ENCODE measurements at regions not wholly inside any gene's neighbourhood (a gene's known extent, or its start where the extent isn't known, plus 50 kb on each side); places are given as distances from the start of the nearest gene placed in this dataset.

DNA sequence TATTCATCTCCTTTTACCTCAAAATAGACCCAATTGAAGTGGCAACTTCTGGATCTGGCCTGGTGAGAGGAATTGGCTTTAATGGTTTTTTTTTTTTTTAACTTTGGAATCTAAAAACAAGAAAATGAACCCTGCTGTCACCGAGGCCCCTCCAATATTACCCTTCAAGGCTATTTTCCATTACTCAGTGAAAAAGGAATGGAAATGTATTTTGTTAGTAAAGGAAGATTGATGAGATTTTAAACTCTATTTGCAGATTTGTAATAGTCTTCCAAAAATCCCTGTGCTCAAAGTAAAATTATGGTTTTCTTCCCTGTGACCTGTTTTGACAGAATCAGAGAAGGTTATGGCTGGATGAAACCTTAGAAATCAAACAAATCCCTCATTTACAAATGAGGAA, 102.9 kb downstream of the TMEM170B start:
- peaks cover 6% of the 10 kb centered on the region for H3K9me3 Mint-ChIP-seq
- peaks cover 17% of the 10 kb centered on the region for H3K4me1 Mint-ChIP-seq

DNA sequence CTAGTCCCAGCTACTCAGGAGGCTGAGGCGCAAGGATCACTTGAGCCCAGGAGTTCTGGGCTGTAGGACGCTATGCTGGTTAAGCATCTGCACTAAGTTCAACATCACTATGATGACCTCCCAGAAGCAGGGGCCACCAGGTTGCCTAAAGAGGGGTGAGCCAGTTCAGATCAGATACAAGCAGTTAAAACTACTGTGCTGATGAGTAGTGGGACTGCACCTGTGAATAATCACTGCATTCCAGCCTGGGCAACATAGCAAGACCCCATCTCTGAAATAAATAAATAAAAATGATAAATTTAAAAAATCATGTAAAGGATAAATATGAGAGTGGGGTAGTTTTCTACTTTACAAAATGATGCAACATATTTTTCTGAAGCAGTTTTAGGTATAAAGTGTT, 106.5 kb downstream of the TMEM170B start:
- Mint-ChIP-seq H3K9me3 (peaks cover 26% of the 10 kb centered on the region), H3K27me3 (ENCODE audit: low read depth) (no peaks in the 10 kb centered on the region), H3K36me3 (ENCODE audit: low read depth) (no peaks in the 10 kb centered on the region), H3K4me3 (no peak overlapping the region), H3K4me1 (peaks cover 12% of the 10 kb centered on the region), H3K27ac (no peak overlapping the region)
- TF ChIP-seq, protein P1, sequence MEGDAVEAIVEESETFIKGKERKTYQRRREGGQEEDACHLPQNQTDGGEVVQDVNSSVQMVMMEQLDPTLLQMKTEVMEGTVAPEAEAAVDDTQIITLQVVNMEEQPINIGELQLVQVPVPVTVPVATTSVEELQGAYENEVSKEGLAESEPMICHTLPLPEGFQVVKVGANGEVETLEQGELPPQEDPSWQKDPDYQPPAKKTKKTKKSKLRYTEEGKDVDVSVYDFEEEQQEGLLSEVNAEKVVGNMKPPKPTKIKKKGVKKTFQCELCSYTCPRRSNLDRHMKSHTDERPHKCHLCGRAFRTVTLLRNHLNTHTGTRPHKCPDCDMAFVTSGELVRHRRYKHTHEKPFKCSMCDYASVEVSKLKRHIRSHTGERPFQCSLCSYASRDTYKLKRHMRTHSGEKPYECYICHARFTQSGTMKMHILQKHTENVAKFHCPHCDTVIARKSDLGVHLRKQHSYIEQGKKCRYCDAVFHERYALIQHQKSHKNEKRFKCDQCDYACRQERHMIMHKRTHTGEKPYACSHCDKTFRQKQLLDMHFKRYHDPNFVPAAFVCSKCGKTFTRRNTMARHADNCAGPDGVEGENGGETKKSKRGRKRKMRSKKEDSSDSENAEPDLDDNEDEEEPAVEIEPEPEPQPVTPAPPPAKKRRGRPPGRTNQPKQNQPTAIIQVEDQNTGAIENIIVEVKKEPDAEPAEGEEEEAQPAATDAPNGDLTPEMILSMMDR (IDR thresholded peaks at IDR 0.05; ENCODE audit: unreplicated experiment in 3 of 3) = no peak

More for the DNA sequence above, 102.9 kb downstream of the TMEM170B start:
- TF ChIP-seq, protein P1 (IDR thresholded peaks at IDR 0.05; ENCODE audit: unreplicated experiment in 3 of 3) = no peak
- H3K4me3 Mint-ChIP-seq = no peak overlapping the region
- peak overlapping the region in 1 of 3 experiments; percentile 72 for H3K27ac Mint-ChIP-seq
- no peaks in the 10 kb centered on the region for H3K27me3 Mint-ChIP-seq (ENCODE audit: low read depth)
- no peaks in the 10 kb centered on the region for H3K36me3 Mint-ChIP-seq (ENCODE audit: low read depth)

DNA sequence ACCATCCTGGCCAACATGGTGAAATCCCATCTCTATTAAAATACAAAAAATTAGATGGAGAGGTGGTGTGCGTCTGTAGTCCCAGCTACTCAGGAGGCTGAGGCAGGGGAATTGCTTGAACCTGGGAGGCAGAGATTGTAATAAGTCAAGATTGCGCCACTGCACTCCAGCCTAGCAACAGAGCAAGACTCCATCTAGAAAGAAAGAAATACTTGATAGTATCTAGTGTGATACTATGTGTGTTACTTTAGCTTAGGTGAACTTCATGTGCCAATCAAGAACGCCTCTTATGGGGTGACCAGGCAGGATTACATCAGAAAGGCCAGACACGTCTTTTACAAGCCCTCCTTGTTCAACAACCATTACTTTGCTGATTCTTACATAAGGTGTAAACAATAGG, 107.1 kb downstream of the TMEM170B start:
- peaks cover 11% of the 10 kb centered on the region for H3K4me1 Mint-ChIP-seq
- TF ChIP-seq, protein P1 (IDR thresholded peaks at IDR 0.05; ENCODE audit: unreplicated experiment in 3 of 3) = no peak
- H3K9me3 Mint-ChIP-seq = peaks cover 29% of the 10 kb centered on the region
- no peaks in the 10 kb centered on the region for H3K36me3 Mint-ChIP-seq (ENCODE audit: low read depth)
- H3K4me3 Mint-ChIP-seq = no peak overlapping the region
- H3K27ac Mint-ChIP-seq = no peak overlapping the region
- no peaks in the 10 kb centered on the region for H3K27me3 Mint-ChIP-seq (ENCODE audit: low read depth)

DNA sequence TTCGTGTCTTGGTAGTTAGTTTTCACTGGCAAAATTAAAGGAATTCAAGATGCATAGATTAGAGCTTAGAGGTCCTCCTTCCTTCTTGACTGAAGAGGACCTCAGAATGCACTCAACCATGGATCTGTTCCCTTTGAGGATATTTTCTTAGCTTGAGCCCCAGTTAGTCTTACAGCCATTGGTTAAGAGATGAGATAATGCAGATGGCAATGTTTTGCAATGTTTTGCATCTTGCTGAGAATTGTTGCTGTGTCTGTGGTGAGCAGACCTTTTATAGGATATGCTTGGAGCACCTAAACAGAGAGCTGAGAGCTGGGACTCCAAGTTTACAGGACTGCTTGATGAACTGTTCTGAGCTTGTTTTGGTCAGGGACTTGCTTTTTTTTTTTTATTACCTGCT, 107.5 kb downstream of the TMEM170B start:
- H3K4me1 Mint-ChIP-seq = peaks cover 7% of the 10 kb centered on the region
- no peak overlapping the region for H3K4me3 Mint-ChIP-seq
- peaks cover 29% of the 10 kb centered on the region for H3K9me3 Mint-ChIP-seq
- TF ChIP-seq, protein P1 (IDR thresholded peaks at IDR 0.05; ENCODE audit: unreplicated experiment in 3 of 3) = no peak
- no peaks in the 10 kb centered on the region for H3K27me3 Mint-ChIP-seq (ENCODE audit: low read depth)
- H3K36me3 Mint-ChIP-seq (ENCODE audit: low read depth) = no peaks in the 10 kb centered on the region
- H3K27ac Mint-ChIP-seq = no peak overlapping the region

DNA sequence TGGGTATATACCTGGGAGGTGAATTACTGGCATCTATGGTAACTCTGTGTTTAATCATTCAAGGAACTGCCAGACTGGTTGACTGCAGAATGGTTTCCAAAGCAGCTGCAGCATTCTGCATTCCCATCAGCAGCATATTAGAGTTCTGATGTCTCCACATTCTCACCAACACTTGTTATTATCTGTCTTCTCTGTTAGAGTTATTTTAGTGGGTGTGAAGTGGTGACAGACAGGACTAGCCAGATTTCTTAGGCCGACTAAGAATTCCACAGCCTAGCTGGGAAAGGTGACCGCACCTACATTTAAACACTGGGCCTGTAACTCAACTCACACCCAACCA, 110.9 kb downstream of the TMEM170B start:
- H3K9me3 Mint-ChIP-seq = peaks cover 25% of the 10 kb centered on the region
- H3K27me3 Mint-ChIP-seq (ENCODE audit: low read depth) = no peaks in the 10 kb centered on the region
- H3K27ac Mint-ChIP-seq = no peak overlapping the region
- no peak overlapping the region for H3K4me3 Mint-ChIP-seq
- H3K4me1 Mint-ChIP-seq = peaks cover 13% of the 10 kb centered on the region
- TF ChIP-seq, protein P1 (IDR thresholded peaks at IDR 0.05; ENCODE audit: unreplicated experiment in 3 of 3) = no peak
- no peaks in the 10 kb centered on the region for H3K36me3 Mint-ChIP-seq (ENCODE audit: low read depth)

DNA sequence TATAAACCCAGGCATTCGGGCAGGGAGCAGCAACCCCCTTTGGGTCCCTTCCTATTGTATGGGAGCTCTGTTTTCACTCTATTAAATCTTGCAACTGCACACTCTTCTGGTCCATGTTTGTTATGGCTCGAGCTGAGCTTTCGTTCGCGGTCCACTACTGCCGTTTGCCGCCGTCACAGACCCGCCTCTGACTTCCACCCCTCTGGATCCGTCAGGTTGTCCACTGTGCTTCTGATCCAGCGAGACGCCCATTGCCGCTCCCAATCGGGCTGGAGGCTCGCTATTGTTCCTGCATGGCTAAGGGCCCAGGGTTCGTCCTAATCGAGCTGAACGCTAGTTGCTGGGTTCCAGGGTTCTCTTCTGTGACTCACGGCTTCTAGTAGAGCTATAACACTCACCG, 111.3 kb downstream of the TMEM170B start:
- H3K36me3 Mint-ChIP-seq (ENCODE audit: low read depth) = no peaks in the 10 kb centered on the region
- no peak overlapping the region for H3K4me3 Mint-ChIP-seq
- peaks cover 25% of the 10 kb centered on the region for H3K9me3 Mint-ChIP-seq
- no peaks in the 10 kb centered on the region for H3K27me3 Mint-ChIP-seq (ENCODE audit: low read depth)
- TF ChIP-seq, protein P1 (IDR thresholded peaks at IDR 0.05; ENCODE audit: unreplicated experiment in 3 of 3) = no peak
- peaks cover 18% of the 10 kb centered on the region for H3K4me1 Mint-ChIP-seq
- no peak overlapping the region for H3K27ac Mint-ChIP-seq

Measured in nephron (organoid).